IMR-90 (cell line): ENCODE measurements at regions not wholly inside any gene's neighbourhood (a gene's known extent, or its start where the extent isn't known, plus 50 kb on each side); places are given as distances from the start of the nearest gene placed in this dataset.
"Not testable (repeated sequence)": the region's sequence is repeated elsewhere in the genome, so short reads cannot be mapped to it uniquely, and the experiment has no call there.

Experiments
- ATAC-seq: fragments of 200-7000 bp; cut with Tn5 transposase; 2 replicates; pipeline ENCODE4 v1.9.1; 2020; ENCODE audit warnings: low read depth, mild to moderate bottlenecking, moderate library complexity
- BruUV-seq: library from RNA; stranded (reverse); fragments of 400-500 nt; replicated peaks from 2 replicates; lab custom pipeline; 2021; lab: Mats Ljungman, UMichigan
- CTCF ChIA-PET: fragments of 300-600 bp; formaldehyde crosslinking; extraction: SDS; loops from one replicate; lab custom pipeline; 2021; ENCODE audit warnings: antibody characterized with exemption; lab: Yijun Ruan, JAX
- POLR2A ChIA-PET: fragments of 300-600 bp; sonication (Branson Sonifier 250); formaldehyde crosslinking; loops from one replicate; lab custom pipeline; 2022; ENCODE audit warnings: antibody characterized with exemption; ENCODE audit not compliant: unreplicated experiment; lab: Charles Lee
- DNase-seq: peaks from one replicate; pipeline ENCODE4 v3.0.0; 2013
- H2AFZ ChIP-seq: replicated peaks from 2 replicates; pipeline ENCODE3; 2013; ENCODE audit warnings: low read length, mild to moderate bottlenecking; ENCODE audit not compliant: poor library complexity
- H2AK5ac ChIP-seq: 2 replicates; pipeline ENCODE4 v1.6.1; 2013; ENCODE audit warnings: low read depth, low read length, inconsistent platforms
- H2AK9ac ChIP-seq: replicated peaks from 2 replicates; pipeline ENCODE3; 2013; ENCODE audit warnings: mild to moderate bottlenecking, low read depth, low read length, moderate library complexity; ENCODE audit not compliant: poor library complexity
- H2BK120ac ChIP-seq: 2 replicates; pipeline ENCODE4 v1.6.1; 2013; ENCODE audit warnings: low read depth, low read length, inconsistent platforms
- H2BK15ac ChIP-seq: 3 replicates; pipeline ENCODE4 v1.6.1; 2013; ENCODE audit warnings: low read depth, low read length, inconsistent platforms
- H2BK20ac ChIP-seq: 2 replicates; pipeline ENCODE4 v1.6.1; 2013; ENCODE audit warnings: low read depth, mild to moderate bottlenecking, inconsistent platforms, low read length, moderate library complexity
- H2BK5ac ChIP-seq: 2 replicates; pipeline ENCODE4 v1.6.1; 2013; ENCODE audit warnings: mild to moderate bottlenecking, low read depth, low read length, inconsistent platforms; ENCODE audit not compliant: poor library complexity, severe bottlenecking
- H3K14ac ChIP-seq: replicated peaks from 2 replicates; pipeline ENCODE4 v1.6.1; 2013; ENCODE audit warnings: low read depth, low read length, inconsistent platforms
- H3K18ac ChIP-seq: 2 replicates; pipeline ENCODE4 v1.6.1; 2013; ENCODE audit warnings: low read depth, low read length, control low read depth
- H3K23ac ChIP-seq: 2 replicates; pipeline ENCODE4 v1.6.1; 2013; ENCODE audit warnings: low read depth, low read length, inconsistent platforms
- H3K27ac ChIP-seq: 2 replicates; pipeline ENCODE4 v1.5.1; 2013; ENCODE audit warnings: mild to moderate bottlenecking, control low read depth, low read length; ENCODE audit not compliant: insufficient read depth
- H3K27me3 ChIP-seq: 2 replicates; pipeline ENCODE4 v1.6.1; 2013; ENCODE audit warnings: low read length; ENCODE audit not compliant: control insufficient read depth, insufficient read depth
- H3K36me3 ChIP-seq: 2 replicates; pipeline ENCODE4 v1.6.1; 2013; ENCODE audit warnings: low read length, mixed read lengths; ENCODE audit not compliant: control insufficient read depth, insufficient read depth
- H3K4ac ChIP-seq: 2 replicates; pipeline ENCODE4 v1.6.1; 2013; ENCODE audit warnings: low read depth, low read length, inconsistent platforms
- H3K4me1 ChIP-seq: 2 replicates; pipeline ENCODE4 v1.6.1; 2013; ENCODE audit warnings: low read length, mixed read lengths; ENCODE audit not compliant: control insufficient read depth, insufficient read depth
- H3K4me2 ChIP-seq: 2 replicates; pipeline ENCODE4 v1.6.1; 2013; ENCODE audit warnings: low read depth, mild to moderate bottlenecking, control low read depth, low read length, moderate library complexity
- H3K4me3 ChIP-seq: 2 replicates; pipeline ENCODE4 v1.5.1; 2013; ENCODE audit warnings: low read depth, mild to moderate bottlenecking, control low read depth, low read length, moderate library complexity; ENCODE audit not compliant: insufficient read depth
- H3K56ac ChIP-seq: 2 replicates; pipeline ENCODE4 v1.6.1; 2013; ENCODE audit warnings: low read length, inconsistent platforms; ENCODE audit not compliant: insufficient read depth; ENCODE audit errors: extremely low read depth
- H3K79me1 ChIP-seq, 2 experiments: 2 replicates each; pipeline ENCODE4 v1.6.1; 2013; ENCODE audit warnings: low read length in 2 of 2, inconsistent platforms in 1 of 2, low read depth in 1 of 2
- H3K9ac ChIP-seq: 2 replicates; pipeline ENCODE4 v1.6.1; 2013; ENCODE audit warnings: low read depth, low read length, control low read depth
- H3K9me1 ChIP-seq: 2 replicates; pipeline ENCODE4 v1.6.1; 2013; ENCODE audit warnings: low read length, inconsistent platforms; ENCODE audit not compliant: insufficient read depth
- H3K9me3 ChIP-seq: 2 replicates; pipeline ENCODE4 v1.6.1; 2013; ENCODE audit warnings: low read length; ENCODE audit not compliant: control insufficient read depth, insufficient read depth
- H4K20me1 ChIP-seq: 2 replicates; pipeline ENCODE4 v1.6.1; 2013; ENCODE audit warnings: low read length, inconsistent platforms; ENCODE audit not compliant: insufficient read depth
- H4K5ac ChIP-seq: 2 replicates; pipeline ENCODE4 v1.6.1; 2013; ENCODE audit warnings: mild to moderate bottlenecking, low read depth, low read length, control low read depth
- H4K8ac ChIP-seq, 2 experiments: 2 replicates each; pipeline ENCODE4 v1.6.1; 2013; ENCODE audit warnings: low read depth in 2 of 2, low read length in 2 of 2, control low read depth in 1 of 2, inconsistent platforms in 1 of 2
- H4K91ac ChIP-seq: 2 replicates; pipeline ENCODE4 v1.6.1; 2013; ENCODE audit warnings: low read depth, low read length, inconsistent platforms; ENCODE audit not compliant: insufficient read depth
- BHLHE40 ChIP-seq: fragments of 150-350 bp; IDR thresholded peaks from 2 replicates; pipeline ENCODE4 v1.6.1; 2016; ENCODE audit warnings: mild to moderate bottlenecking, low read depth, low read length
- CEBPB ChIP-seq: IDR thresholded peaks from 2 replicates; pipeline ENCODE4 v1.6.1; 2012; ENCODE audit warnings: low read depth, low read length, improper control_type of control experiment
- CHD1 ChIP-seq: IDR thresholded peaks from 2 replicates; pipeline ENCODE4 v1.6.1; 2012; ENCODE audit warnings: low read depth, low read length, improper control_type of control experiment
- FOS ChIP-seq: fragments of 150-350 bp; IDR thresholded peaks from 2 replicates; pipeline ENCODE4 v1.6.1; 2016; ENCODE audit warnings: low read depth, low read length
- MAZ ChIP-seq: IDR thresholded peaks from 2 replicates; pipeline ENCODE4 v1.6.1; 2012; ENCODE audit warnings: low read depth, mild to moderate bottlenecking, low read length, improper control_type of control experiment, moderate library complexity, borderline replicate concordance
- NFE2L2 ChIP-seq: fragments of 150-350 bp; IDR thresholded peaks from 2 replicates; pipeline ENCODE4 v1.6.1; 2016; ENCODE audit warnings: low read depth, mild to moderate bottlenecking, low read length
- RAD21 ChIP-seq: IDR thresholded peaks from 2 replicates; pipeline ENCODE4 v1.6.1; 2012; ENCODE audit warnings: low read length, improper control_type of control experiment
- RCOR1 ChIP-seq: IDR thresholded peaks from 2 replicates; pipeline ENCODE4 v1.6.1; 2012; ENCODE audit warnings: mild to moderate bottlenecking, low read length, improper control_type of control experiment; ENCODE audit not compliant: insufficient replicate concordance
- RFX5 ChIP-seq: IDR thresholded peaks from 2 replicates; pipeline ENCODE4 v1.8.0; 2012; ENCODE audit warnings: low read depth, mild to moderate bottlenecking, low read length, moderate library complexity
- SMC3 ChIP-seq: fragments of 150-350 bp; IDR thresholded peaks from 2 replicates; pipeline ENCODE4 v1.6.1; 2016; ENCODE audit warnings: low read depth, mild to moderate bottlenecking, antibody characterized with exemption, low read length, moderate library complexity
- WGBS, 2 experiments: methylation state at CpG; one replicate each; pipeline versions ENCODE4 v1.1.5 to v1.1.7; 2013; ENCODE audit warnings: missing lambda C conversion rate in 2 of 2; ENCODE audit not compliant: insufficient read length in 1 of 2; ENCODE audit errors: extremely low coverage in 2 of 2; 5-methylcytosine and 5-hydroxymethylcytosine counted together
- dilution Hi-C: fragments of 300-500 bp; cut with HindIII; formaldehyde crosslinking; loops from one replicate; pipeline ENCODE4 v1.14.3; 2018; ENCODE audit warnings: low sequenced_read_pairs; ENCODE audit not compliant: unreplicated experiment
- in situ Hi-C: fragments of 300-500 bp; cut with MboI; formaldehyde crosslinking; loops from 3 replicates; pipeline ENCODE4 v1.14.3; 2019; ENCODE audit warnings: low sequenced_read_pairs, inconsistent platforms, mixed read lengths
- intact Hi-C: fragments of 100-400 bp; cut with micrococcal nuclease; formaldehyde crosslinking; loops from 2 replicates; pipeline ENCODE4 v1.10.0; 2022

DNA sequence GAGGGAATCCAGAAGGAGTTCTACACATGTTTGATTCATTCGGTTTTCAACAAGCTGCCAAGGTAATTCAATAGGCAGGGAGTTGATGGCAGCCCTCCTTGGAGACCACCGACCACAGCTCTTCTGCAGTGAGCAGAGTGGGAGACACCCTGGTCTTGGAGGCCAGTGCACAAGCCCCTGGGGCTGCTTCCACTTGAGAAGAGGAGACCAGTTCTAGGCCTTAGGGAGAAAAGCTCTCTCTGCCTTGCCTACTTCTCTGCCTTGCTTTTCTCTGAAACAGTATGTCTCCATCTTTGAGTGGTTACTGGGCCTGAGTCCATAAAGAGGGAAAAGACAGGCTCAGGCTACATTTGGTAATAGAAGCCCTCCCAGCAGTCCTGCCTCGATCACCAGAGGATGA is 671.9 kb downstream of the UQCRFS1 start:
- no peak overlapping the region for H2AFZ ChIP-seq
- H3K4me1 ChIP-seq = no peaks in the 10 kb centered on the region
- H3K79me1 ChIP-seq = no peaks in the 10 kb centered on the region
- no peak overlapping the region for H2AK5ac ChIP-seq
- in situ Hi-C loops = no loop called here
- H2BK15ac ChIP-seq = no peak overlapping the region
- 33% methylated on average over 1 of the region's 3 CpGs; no CpG with 5 or more reads in 1 of the 2 experiments for WGBS, 2 experiments
- no peak overlapping the region for H2AK9ac ChIP-seq
- H3K9me1 ChIP-seq = no peaks in the 10 kb centered on the region
- H2BK20ac ChIP-seq = no peak overlapping the region
- no peak overlapping the region for H4K5ac ChIP-seq
- intact Hi-C loops = no loop called here
- no peak for TF ChIP-seq CEBPB
- no peak for TF ChIP-seq RFX5
- TF ChIP-seq CHD1 = no peak
- TF ChIP-seq RAD21 = no peak
- TF ChIP-seq SMC3 = no peak
- no peak for TF ChIP-seq BHLHE40
- no peak for TF ChIP-seq NFE2L2
- TF ChIP-seq FOS = no peak
- TF ChIP-seq RCOR1 = no peak
- TF ChIP-seq MAZ = no peak
- no peak overlapping the region for H3K14ac ChIP-seq
- H3K4ac ChIP-seq = no peak overlapping the region
- ATAC-seq (no peak), DNase-seq (no peak)
- BruUV-seq = no TSS peak
- H2BK120ac ChIP-seq = no peak overlapping the region
- no peak overlapping the region for H3K18ac ChIP-seq
- no peaks in the 10 kb centered on the region for H4K20me1 ChIP-seq
- no peaks in the 10 kb centered on the region for H3K27me3 ChIP-seq
- no peak overlapping the region for H4K8ac ChIP-seq
- H3K36me3 ChIP-seq = no peaks in the 10 kb centered on the region
- CTCF ChIA-PET = no interaction called here
- no peak overlapping the region for H3K9ac ChIP-seq
- POLR2A ChIA-PET = no interaction called here
- H2BK5ac ChIP-seq = no peak overlapping the region
- H3K27ac ChIP-seq = no peak overlapping the region
- dilution Hi-C loops = no loop called here
- no peak overlapping the region for H3K23ac ChIP-seq
- no peak overlapping the region for H4K91ac ChIP-seq
- no peak overlapping the region for H3K4me2 ChIP-seq
- no peak overlapping the region for H3K4me3 ChIP-seq
- H3K9me3 ChIP-seq = peaks cover 18% of the 10 kb centered on the region
- H3K56ac ChIP-seq = no peak overlapping the region

DNA sequence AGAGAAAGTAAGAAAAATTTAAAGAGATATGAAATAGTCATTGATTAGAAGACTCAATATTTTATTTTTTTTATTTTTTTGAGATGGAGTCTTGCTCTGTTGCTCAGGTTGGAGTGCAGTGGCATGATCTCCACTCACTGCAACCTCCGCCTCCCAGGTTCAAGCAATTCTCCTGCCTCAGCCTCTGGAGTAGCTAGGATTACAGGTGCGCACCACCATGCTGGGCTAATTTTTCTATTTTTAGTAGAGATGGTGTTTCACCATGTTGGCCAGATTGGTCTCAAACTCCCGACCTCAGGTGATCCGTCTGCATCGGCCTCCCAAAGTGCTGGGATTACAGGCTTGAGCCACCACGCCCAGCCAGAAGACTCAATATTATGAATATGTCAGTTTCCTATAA is 672.6 kb downstream of the UQCRFS1 start:
- H3K14ac ChIP-seq, H3K4me2 ChIP-seq, H3K27me3 ChIP-seq, CTCF ChIA-PET, H2BK20ac ChIP-seq, H3K4me1 ChIP-seq, POLR2A ChIA-PET, H2AK9ac ChIP-seq, H4K5ac ChIP-seq, H2AK5ac ChIP-seq, in situ Hi-C loops, H2BK5ac ChIP-seq, H3K56ac ChIP-seq, H3K79me1 ChIP-seq, H2BK15ac ChIP-seq, H4K8ac ChIP-seq, H4K91ac ChIP-seq, H2AFZ ChIP-seq, H3K4me3 ChIP-seq, H2BK120ac ChIP-seq, H3K18ac ChIP-seq, dilution Hi-C loops, intact Hi-C loops, ATAC-seq, BruUV-seq, H3K4ac ChIP-seq, H3K9me1 ChIP-seq, H4K20me1 ChIP-seq, H3K27ac ChIP-seq, H3K23ac ChIP-seq, DNase-seq, H3K36me3 ChIP-seq, H3K9ac ChIP-seq: not testable (repeated sequence)
- peaks cover 16% of the 10 kb centered on the region for H3K9me3 ChIP-seq
- whole genome bisulfite sequencing, 2 experiments = no CpG with 5 or more reads among the region's 6 CpGs
